ENCODE measurements at regions not wholly inside any gene's neighbourhood (a gene's known extent, or its start where the extent isn't known, plus 50 kb on each side); places are given as distances from the start of the nearest gene placed in this dataset.
"Not testable (repeated sequence)": the region's sequence is repeated elsewhere in the genome, so short reads cannot be mapped to it uniquely, and the experiment has no call there.

DNA sequence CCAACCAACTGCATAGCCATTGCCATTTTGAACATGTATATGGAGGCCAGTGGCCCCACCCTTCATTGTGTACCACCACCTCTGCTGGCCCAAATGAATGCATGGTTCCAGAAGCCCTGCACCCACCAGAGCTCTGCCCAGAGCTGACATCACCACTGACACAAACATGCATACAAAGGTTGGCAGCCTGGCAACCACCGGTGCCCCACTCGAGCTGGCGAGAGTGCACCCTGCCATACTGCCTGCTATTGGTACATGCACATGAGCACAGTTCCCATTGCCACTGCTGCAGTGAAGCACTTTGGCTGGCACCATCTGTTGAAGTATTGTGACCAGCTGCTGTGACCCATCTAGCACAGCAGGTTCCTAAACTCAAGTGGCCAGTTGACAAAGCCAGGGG lies 1564.9 kb downstream of the OLFM4 start:
- no peak for DNase-seq (ENCODE audit: low spot score)

DNA sequence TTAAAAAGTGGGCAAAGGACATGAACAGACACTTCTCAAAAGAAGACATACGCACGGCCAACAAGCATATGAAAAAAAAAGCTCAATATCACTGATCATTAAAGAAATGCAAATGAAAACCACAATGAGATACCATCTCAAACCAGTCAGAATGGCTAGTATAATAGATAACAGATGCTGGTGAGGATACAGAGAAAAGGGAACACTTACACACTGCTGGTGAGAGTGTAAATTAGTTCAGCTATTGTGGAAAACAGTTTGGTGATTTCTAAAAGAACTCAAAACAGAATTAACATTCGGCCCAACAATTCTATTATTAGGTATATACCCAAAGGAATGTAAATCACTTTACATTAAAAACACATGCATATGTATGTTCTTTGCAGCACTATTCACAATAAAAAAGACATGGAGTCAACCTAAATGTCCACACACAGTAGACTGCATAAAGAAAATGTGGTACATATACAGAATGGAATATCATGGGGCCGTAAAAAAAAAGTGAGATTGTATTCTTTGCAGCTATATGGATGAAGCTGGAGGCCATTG lies 1569.0 kb downstream of the OLFM4 start:
- no peak for DNase-seq (ENCODE audit: low spot score)

DNA sequence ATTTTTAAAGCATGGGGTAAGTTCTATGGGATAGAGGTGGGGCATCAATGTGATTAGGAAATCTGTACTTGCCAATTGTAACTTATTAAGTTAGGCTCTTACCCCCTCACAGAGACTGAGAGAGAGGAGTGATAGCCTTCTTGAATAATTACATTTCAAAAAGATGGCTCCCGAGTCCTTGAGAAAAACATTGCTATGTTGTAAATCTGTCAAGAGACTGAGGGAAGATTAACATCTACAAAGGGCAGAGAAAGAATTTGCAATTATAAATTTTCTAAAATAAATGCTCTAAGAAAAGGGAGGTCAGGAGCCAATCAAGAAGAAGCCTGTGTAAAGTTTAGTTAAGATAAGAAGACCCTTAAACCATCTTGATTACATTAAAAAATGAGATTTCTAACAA lies 1570.8 kb downstream of the OLFM4 start:
- DNase-seq (ENCODE audit: low spot score): no peak

DNA sequence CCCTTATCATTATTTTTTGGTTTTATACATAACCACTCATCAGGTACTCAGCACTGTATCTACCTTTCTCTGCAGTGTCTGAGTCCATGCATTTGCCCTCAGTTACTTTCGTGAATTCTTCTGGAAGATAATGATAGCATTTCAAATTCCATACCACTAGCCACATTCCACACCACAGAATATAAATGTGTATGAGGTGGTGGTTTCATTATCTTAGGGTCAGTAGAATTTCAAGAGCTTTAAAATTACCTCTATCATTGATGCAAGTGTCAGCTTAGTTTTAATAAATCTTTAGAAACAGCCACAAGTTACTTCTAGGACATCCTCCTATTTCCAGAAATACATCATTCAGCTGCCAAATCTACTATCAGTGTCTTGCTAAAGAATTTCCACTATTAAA lies 1578.3 kb downstream of the OLFM4 start:
- no peak for DNase-seq (ENCODE audit: low spot score)

DNA sequence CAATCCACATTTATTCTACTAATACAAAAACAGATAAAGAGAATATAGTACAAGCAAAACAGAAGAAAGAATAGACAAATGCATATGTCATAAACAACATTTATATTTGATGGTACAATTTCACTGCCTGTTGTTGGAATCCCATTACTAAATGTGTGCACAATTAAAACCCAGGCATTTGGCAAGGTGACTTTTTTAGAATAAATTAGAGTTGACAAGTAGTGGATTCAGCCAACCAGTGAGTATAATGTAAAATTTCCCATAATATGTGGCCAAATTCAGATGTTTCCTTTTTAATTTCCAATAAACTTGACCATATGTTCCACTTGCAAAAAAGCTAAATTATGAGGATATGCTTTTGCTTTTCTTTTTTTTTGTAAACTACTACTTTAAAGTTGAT lies 1578.8 kb downstream of the OLFM4 start:
- DNase-seq (ENCODE audit: low spot score): no peak

DNA sequence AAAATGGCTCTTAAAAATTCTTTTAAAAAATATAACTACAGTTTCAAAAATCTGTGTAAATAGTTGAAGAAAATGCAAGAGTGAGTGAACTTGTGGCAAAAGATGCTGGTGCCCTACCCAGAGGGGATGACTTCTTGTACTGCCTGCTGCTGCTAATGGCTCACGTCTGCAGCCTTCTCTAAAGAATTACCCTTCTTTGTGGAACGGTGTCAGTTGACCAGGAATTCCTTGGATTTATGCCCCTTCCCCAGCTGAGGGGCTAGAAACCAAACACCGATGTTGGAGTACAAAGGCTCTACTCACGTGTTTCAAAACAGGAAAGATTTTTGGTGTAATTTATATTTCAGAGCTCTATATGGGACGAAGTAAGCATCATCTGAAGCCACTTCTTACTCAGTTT lies 1582.8 kb downstream of the OLFM4 start:
- no peak for DNase-seq (ENCODE audit: low spot score)

DNA sequence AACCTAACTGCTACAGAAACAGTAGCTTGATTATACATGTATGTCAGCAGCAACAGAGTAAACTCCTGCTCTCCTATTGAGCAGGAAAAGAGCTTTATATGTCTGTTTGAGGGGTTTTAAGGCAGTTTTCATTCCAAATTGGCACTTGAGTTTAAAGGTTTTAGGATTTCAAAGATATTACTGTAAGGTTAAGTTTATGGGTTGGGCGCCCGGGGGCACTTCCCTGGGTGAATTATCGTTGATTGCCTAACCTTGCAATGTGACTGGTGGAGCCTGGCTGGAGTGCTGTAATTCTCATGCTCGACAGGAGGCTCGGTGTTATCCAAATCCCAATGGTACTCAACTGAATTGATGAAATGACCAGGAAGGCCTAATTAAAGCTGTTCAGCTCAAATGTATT lies 1586.1 kb downstream of the OLFM4 start:
- DNase-seq (ENCODE audit: low spot score): no peak

DNA sequence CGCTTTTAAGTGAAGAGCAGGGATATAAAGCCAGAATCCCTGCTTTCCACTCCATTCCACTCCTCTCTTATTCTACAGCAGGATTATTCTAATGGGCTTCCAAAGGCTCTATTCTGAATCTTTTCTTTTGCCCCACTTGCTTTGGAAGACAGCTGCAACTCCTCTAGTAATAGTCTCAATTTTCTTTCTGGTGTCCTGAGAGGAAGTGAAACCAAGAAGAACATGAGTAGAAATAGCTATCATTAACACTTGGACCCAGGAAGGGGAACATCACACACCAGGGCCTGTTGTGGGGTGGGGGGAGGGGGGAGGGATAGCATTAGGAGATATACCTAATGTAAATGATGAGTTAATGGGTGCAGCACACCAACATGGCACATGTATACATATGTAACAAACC lies 1597.9 kb downstream of the OLFM4 start:
- not testable (repeated sequence) for DNase-seq (ENCODE audit: low spot score)

DNA sequence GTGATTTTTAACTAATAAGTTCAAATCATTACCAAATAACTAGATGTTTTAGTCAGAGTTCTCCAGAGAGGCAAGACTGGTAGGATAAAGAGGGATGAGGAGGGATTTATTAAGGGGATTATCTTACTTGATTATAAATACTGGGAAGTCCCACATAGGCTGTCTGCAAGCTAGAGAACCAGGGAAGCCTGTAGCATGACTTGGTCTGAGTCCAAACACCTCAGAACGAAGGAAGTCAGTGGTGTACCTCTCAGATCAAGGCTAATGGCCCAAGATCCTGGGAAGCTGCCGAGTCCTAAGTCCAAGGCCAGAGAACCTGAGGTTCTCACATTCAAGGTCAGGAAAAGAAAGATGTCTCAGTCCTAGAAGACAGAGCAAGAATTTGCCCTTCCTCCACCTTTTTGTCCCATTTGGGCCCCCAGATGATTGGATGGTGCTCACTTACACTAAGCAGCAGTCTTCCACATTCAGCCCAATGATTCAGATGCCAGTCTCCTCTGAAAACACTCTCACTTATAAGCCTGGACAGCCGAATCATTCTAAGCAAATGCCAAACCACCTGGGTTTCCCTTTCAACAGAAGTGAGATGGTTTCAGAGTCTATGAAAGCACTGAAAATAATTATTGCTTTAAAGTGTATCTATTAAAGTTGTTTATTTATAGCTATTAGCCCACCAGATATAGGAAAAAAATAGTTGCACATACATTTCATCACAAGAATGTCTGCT lies 1599.2 kb downstream of the OLFM4 start:
- DNase-seq (ENCODE audit: low spot score): no peak

DNA sequence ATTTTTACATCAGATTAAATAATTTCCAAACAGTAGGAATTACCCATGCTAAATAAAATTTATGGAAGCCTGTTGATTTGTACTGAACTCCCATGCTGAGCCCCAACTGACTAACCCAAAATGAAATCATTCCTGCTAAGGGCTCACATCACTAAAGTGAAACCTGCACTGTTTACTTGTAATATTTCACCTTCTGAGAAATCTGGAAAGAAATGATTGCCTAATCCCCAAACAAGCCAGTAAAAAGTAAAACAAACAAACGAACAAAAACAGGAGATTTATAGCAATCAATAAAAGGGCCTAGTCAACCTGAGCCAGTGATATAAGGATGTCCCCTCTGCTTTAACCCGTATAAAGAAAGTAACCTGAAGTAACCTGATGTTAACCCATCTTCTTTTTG lies 1599.8 kb downstream of the OLFM4 start:
- DNase-seq (ENCODE audit: low spot score): no peak

DNA sequence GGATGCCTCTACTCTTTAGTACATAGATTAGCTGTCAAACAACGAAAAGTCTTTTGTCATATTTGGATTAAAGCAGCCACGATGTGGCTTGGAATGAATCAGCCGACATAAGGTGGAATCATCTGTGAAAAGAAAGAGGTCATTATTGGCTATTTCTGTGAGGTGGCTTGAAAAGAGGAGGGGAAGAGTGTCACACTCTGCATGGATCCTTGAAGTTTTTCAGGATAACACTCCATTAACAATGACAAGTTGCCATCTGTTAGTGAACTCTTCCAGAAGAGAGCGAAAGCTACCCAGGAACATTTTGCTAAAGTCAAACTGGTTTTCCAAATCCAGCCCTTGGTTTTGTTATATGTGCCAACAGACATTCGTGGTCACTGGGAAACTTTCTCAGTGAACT lies 1604.8 kb downstream of the OLFM4 start:
- no peak for DNase-seq (ENCODE audit: low spot score)

DNA sequence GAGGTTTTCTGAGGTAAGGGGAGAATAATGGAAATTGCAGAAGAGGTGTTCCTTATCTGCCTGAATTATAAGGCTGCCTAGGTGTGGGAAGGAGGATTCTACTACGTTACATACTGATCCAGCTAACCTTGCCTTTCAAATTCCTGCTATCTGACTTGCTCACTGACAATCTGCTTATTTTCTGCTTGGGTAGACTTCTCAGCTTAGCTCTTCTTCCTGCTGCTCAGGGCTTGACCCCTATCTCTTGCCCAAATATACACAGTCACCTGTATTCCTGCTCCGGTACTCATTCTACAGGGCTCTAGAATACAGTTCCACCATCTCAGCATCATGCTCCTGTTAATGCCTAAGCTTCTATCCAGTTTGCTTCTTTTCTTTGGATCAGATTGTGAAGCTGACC lies 1607.6 kb downstream of the OLFM4 start:
- DNase-seq (ENCODE audit: low spot score): no peak

DNA sequence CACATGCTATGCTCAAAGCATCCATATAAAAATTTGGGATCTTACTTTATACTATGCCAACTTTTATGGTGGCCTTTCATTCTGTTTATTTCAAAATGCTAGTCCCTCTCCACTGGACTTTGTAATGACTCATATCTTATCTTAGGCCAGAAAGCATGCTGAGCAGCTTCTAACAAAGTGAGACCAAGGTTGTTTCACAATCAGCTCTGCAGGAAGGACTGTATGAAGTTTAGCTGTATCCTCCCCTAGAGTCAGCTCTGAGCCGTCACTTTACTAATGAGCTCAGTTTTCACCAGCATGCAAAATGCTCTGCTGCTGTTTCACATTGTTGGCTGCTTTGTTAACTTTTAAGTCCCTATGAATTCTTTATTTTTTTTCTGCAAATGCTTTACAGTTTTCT lies 1608.8 kb downstream of the OLFM4 start:
- no peak for DNase-seq (ENCODE audit: low spot score)

DNA sequence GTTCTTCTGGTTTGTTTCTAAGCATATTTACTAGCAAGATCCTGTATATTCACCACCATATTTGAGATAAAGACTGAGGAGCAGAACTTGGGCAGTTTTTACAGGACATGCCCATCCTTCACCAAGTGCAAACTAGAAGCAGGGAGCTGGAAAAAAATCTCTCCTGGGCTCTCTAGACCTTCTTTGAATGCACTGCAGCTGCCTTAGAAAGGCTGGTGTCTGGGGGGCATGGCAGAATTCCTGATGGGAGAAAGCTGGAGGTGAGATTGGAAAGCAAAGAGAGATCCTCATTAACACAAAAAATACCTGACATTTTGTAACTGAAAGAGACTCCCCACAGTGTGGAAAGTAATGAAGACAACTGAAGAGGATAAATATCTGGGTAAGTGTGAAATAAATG lies 1612.1 kb downstream of the OLFM4 start:
- no peak for DNase-seq (ENCODE audit: low spot score)

DNA sequence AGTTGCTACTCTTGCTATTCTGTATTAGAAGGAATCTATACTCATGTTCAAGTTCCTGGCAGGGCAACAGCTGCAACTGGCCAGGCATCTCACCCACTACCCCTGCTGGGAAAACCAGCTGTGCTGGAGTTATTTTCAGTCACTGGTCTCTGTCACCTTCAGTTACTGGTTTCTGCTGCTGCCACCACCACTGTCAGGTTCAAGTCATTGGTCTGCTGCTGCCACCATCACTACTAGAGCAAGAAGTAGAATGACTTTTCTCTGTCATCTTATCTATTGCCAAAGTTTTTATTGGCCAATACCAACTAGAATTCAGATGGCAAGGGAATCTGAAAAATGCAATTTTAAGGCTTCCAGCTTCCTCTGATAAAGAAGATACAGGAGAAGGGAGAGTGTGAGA lies 1615.2 kb downstream of the OLFM4 start:
- no peak for DNase-seq (ENCODE audit: low spot score)

DNA sequence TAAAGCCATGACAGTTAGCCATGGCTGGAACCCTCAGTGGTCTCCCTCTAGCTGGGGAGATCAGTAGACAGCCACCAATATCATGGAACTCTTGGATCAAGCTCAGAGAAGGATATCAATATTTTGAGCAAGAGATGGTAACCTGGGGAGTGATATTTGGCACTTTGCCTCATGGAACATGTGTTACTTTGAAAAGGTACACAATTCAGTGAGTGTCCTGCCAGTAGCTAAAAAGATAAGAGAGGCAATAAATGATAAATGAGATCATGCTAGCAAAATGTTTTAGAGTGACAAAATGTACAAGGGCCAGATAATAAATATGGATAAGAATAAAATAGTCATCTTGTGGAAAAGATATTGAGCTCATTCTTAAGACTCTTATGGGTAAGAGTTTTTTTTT lies 1618.7 kb downstream of the OLFM4 start:
- no peak for DNase-seq (ENCODE audit: low spot score)

DNA sequence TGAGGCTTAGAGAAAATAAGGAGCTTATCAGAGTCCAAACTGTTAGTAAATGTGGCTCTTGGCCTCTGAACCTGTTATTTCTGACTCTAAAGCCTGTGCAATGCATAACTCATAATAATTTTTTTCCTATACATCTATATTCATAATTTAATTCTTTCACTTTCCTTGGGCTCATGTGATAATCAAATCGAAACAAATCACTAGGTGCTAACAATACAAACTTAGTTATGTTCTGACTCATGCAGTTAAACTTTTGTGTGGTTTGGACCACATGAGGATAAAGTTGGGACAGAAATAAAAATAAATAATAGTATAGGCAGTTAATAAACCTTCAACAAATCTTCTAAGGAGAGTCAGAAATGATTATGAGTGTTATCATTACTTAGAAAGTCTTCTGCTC lies 1629.0 kb downstream of the OLFM4 start:
- no peak for DNase-seq (ENCODE audit: low spot score)

DNA sequence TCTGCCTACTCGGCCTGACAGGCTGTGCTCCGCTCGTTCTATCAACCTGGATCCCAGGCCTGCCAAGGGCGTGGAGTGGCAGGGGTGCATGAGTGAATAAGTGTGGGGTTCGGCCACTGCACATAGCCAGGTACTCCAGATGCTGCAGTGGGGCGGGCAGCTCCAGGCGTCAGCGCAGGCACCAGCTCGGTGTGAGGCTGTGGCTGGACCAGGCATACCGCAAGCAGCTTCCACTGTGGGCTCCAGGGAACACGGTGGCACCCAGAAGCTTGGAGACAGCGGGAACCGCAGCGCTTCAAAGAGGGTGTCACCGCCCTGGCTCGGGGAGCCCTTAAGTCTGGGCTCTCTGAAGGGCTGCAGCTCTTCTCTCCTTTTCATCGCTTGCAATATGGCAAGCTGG lies 1630.2 kb downstream of the OLFM4 start:
- DNase-seq (ENCODE audit: low spot score): no peak

DNA sequence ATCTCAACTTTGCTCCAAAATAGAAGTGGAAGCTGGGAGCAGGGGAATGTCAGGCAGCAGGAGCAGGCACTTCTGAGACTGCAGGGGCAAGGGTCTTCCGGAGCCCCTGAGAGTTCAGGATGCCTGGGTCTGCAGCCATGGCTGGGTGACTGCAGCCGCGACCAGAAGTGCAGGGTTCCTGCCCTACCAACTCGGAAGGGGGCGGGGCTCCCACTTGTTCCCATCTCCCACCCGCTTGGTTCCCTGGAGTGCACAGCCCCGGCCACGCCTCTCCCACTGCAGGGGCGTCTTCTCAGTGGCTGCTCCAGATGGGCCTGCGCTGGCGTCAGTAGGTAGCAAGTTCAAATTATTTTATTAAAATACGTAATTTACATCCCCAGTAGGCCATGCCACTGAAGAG lies 1631.7 kb downstream of the OLFM4 start:
- DNase-seq (ENCODE audit: low spot score): no peak

DNA sequence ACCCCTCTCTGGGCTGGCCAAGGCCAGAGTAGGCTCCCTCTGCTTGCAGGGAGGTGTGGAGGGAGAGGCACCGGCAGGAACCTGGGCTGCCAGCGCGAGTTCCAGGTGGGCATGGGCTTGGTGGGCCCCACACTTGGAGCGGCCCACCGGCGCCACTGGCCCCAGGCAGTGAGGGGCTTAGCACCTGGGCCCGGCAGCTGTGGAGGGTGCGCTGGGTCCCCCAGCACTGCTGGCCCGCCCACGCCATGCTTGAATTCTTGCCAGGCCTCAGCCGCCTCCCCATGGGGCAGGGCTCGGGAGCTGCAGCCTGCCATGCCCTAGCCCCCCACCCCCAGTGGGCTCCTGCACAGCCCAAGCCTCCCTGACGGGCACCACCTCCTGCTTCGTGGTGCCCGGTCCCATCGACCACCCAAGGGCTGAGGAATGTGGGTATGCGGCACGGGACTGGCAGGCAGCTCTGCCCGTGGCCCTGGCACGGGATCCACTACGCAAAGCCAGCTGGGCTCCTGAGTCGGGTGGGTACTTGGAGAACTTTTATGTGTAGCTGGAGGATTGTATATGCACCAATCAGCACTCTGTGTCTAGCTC lies 1648.0 kb downstream of the OLFM4 start:
- no peak for DNase-seq (ENCODE audit: low spot score)

DNA sequence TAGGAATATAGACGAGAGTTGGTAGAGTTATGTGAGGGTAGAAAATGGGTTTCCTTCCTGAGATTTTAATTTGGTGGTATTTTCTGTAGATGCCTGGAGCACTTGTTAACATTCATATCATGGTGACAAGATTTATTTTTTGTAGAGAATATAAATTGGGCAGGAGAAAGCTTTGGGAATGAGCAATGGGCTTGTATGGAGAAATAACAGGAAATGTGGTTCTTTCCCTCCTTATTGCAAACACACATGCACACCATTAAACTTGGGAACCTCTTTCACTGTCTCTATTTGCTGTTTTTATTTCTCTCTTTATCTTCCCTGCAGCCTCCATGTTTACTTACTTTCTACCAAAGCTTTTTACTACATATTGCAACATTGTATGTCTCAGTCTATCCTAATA lies 1653.6 kb downstream of the OLFM4 start:
- no peak for DNase-seq (ENCODE audit: low spot score)

DNA sequence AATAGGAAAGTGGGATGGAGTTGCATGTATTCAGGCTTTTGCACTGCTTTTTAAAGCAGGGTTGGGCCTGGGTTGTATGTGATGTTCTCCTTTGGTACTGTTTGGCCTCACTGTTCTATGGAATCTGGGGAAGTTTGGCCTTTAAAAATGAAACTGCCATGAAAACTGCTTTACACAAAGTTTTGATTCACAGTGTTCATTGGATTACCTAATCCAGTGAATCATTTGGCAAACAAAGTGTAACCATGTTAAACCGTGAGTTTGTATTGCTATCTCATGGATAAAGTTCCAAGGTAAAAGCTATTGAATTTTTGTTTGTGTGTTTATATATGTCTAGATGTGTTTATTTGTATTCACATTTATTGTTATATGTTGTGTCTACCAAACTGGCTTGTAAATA lies 1658.6 kb downstream of the OLFM4 start:
- DNase-seq (ENCODE audit: low spot score): no peak

DNA sequence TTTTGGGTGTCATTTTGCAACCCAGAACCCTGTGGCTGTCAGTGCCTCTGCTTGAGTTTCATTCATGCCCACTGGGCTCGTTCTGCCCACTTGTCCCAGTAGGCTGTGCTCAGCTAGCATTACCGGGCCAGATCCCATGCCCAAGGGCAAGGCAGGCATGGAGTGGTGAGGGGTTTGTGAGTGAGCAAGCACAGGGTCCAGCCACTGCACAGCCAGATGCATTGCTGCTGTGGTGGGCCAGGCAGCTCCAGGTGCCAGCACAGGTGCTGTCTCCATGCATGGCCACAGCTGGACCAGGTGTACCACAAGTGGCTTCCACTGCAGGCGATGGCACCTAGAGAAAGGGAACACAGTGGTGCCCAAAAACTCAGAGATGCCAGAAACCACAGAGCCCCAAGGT lies 1671.2 kb downstream of the OLFM4 start:
- no peak for DNase-seq (ENCODE audit: low spot score)

DNA sequence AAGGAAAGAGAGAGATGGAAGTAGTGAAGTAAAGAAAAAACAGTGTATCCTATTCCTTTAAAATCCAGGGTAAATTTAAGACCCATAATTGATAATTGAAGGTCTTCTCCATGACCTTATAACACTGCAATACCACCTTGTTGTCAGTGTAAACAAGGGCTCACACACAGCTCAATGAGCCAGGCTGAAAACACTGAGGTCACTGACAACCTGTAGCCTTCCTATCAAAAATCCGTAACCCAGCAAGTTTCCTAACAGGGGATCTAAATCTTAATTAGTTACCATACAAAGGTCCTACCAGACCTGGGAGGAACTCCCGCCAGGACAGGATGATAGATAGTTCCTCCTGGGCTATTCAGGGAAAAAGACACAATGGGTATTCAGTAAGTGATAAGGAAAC lies 1677.1 kb downstream of the OLFM4 start:
- no peak for DNase-seq (ENCODE audit: low spot score)
